A549 (cell line): ENCODE measurements at regions not wholly inside any gene's neighbourhood (a gene's known extent, or its start where the extent isn't known, plus 50 kb on each side); places are given as distances from the start of the nearest gene placed in this dataset.

Source experiments
- ATAC-seq, 2 experiments: fragments of 200-7000 bp in 1 of 2; fragments of >200 bp in 1 of 2; cut with Nextera tagmentation in 1 of 2; cut with Tn5 transposase in 1 of 2; 3 replicates each; pipeline versions ENCODE4 v1.8.0 to v1.9.1; 2018 to 2020; ENCODE audit warnings: mild to moderate bottlenecking in 1 of 2, moderate library complexity in 1 of 2
- CTCF ChIA-PET: fragments of 300-600 bp; sonication (Branson Sonifier 250); formaldehyde crosslinking; extraction: SDS; loops from one replicate; lab custom pipeline; 2021; ENCODE audit warnings: antibody characterized with exemption, inconsistent platforms; lab: Yijun Ruan, JAX
- POLR2A ChIA-PET: fragments of 350-600 bp; formaldehyde crosslinking; extraction: SDS; loops from one replicate; lab custom pipeline; 2021; ENCODE audit warnings: antibody characterized with exemption, inconsistent platforms; lab: Yijun Ruan, JAX
- DNase-seq, 2 experiments: peaks; one replicate each; pipeline versions ENCODE4 v3.0.0 to v3.0.0-alpha.2; 2011 to 2016; ENCODE audit warnings: low read depth in 1 of 2, low spot score in 1 of 2
- FAIRE-seq: peaks from 2 replicates; lab custom pipeline; 2011; peaks lifted over from hg19 to GRCh38; lab: Jason Lieb, UNC
- H3K27ac ChIP-seq, 2 experiments: fragments of >200 bp; sonication (Bioruptor Twin); formaldehyde crosslinking; 3 replicates each; pipeline ENCODE4 v1.5.1; 2016 to 2017
- H3K4me1 ChIP-seq: fragments of >200 bp; sonication (Bioruptor Twin); formaldehyde crosslinking; 3 replicates; pipeline ENCODE4 v1.6.1; 2016
- H3K4me2 ChIP-seq: fragments of >200 bp; sonication (Bioruptor Twin); formaldehyde crosslinking; 3 replicates; pipeline ENCODE4 v1.6.1; 2016
- H3K4me3 ChIP-seq: fragments of >200 bp; sonication (Bioruptor Twin); formaldehyde crosslinking; 3 replicates; pipeline ENCODE4 v1.5.1; 2016
- H3K9me3 ChIP-seq: fragments of >200 bp; sonication (Bioruptor Twin); formaldehyde crosslinking; 3 replicates; pipeline ENCODE4 v1.6.1; 2016
- ATOH8 ChIP-seq: fragments of 250-450 bp; sonication (Bioruptor Pico); IDR thresholded peaks from 2 replicates; pipeline ENCODE4 v1.5.0; 2020; ENCODE audit warnings: low read depth, mild to moderate bottlenecking, moderate library complexity
- CEBPB ChIP-seq, 2 experiments: fragments of >200 bp in 1 of 2; sonication (Bioruptor Twin) in 1 of 2; formaldehyde crosslinking in 1 of 2; IDR thresholded peaks; 2 replicates each; pipeline ENCODE4 v1.6.1; 2012 to 2016
- CTCF ChIP-seq: fragments of >200 bp; sonication (Bioruptor Twin); formaldehyde crosslinking; IDR thresholded peaks from 3 replicates; pipeline ENCODE4 v1.5.1; 2016
- EHMT2 ChIP-seq: fragments of 200-600 bp; sonication (generic); IDR thresholded peaks from 2 replicates; pipeline ENCODE4 v1.6.1; 2016; ENCODE audit warnings: antibody characterized with exemption, low read depth, mild to moderate bottlenecking, moderate library complexity
- ELK1 ChIP-seq: fragments of 150-350 bp; IDR thresholded peaks from 2 replicates; pipeline ENCODE4 v1.6.1; 2014; ENCODE audit warnings: low read depth, mild to moderate bottlenecking, low read length
- ESRRA ChIP-seq: fragments of 150-350 bp; IDR thresholded peaks from 2 replicates; pipeline ENCODE4 v1.6.1; 2014; ENCODE audit warnings: mild to moderate bottlenecking, low read length, borderline replicate concordance
- FOSB ChIP-seq: fragments of 250-450 bp; sonication (Bioruptor Pico); IDR thresholded peaks from 2 replicates; pipeline ENCODE4 v1.5.0; 2020; ENCODE audit warnings: mild to moderate bottlenecking, moderate library complexity
- GATA3 ChIP-seq: IDR thresholded peaks from 2 replicates; pipeline ENCODE4 v1.6.1; 2012; ENCODE audit warnings: borderline replicate concordance
- HEYL ChIP-seq: fragments of 250-450 bp; sonication (Bioruptor Pico); IDR thresholded peaks from 2 replicates; pipeline ENCODE4 v1.8.0; 2021; ENCODE audit warnings: mild to moderate bottlenecking, moderate library complexity
- HOXA7 ChIP-seq: fragments of 250-450 bp; sonication (Bioruptor Pico); IDR thresholded peaks from 2 replicates; pipeline ENCODE4 v1.5.0; 2020; ENCODE audit warnings: mild to moderate bottlenecking, moderate library complexity
- HOXB13 ChIP-seq: fragments of 250-450 bp; sonication (Bioruptor Pico); IDR thresholded peaks from 2 replicates; pipeline ENCODE4 v1.5.0; 2020; ENCODE audit warnings: low read depth, mild to moderate bottlenecking, moderate library complexity
- JUNB ChIP-seq: fragments of >200 bp; sonication (Bioruptor Twin); formaldehyde crosslinking; IDR thresholded peaks from 2 replicates; pipeline ENCODE4 v1.6.1; 2016
- KDM5A ChIP-seq: fragments of 200-600 bp; sonication (generic); IDR thresholded peaks from 2 replicates; pipeline ENCODE4 v1.6.1; 2016; ENCODE audit warnings: antibody characterized with exemption, mild to moderate bottlenecking
- MAZ ChIP-seq: fragments of 150-350 bp; IDR thresholded peaks from 2 replicates; pipeline ENCODE4 v1.6.1; 2014; ENCODE audit warnings: antibody characterized with exemption, low read depth, low read length, borderline replicate concordance
- MYC ChIP-seq: IDR thresholded peaks from 2 replicates; pipeline ENCODE4 v1.6.1; 2012; ENCODE audit warnings: mild to moderate bottlenecking, inconsistent platforms, low read length, improper control_type of control experiment, borderline replicate concordance
- NFE2L2 ChIP-seq: fragments of 150-350 bp; conservative IDR thresholded peaks from 2 replicates; pipeline ENCODE4 v1.6.1; 2014; ENCODE audit warnings: low read length
- NPAS2 ChIP-seq: fragments of 250-450 bp; sonication (Bioruptor Pico); IDR thresholded peaks from 2 replicates; pipeline ENCODE4 v1.8.0; 2022; ENCODE audit warnings: mild to moderate bottlenecking, moderate library complexity, borderline replicate concordance
- PBX3 ChIP-seq: IDR thresholded peaks from 2 replicates; pipeline ENCODE4 v1.6.1; 2012
- POLR2AphosphoS2 ChIP-seq: conservative IDR thresholded peaks from 2 replicates; pipeline ENCODE4 v1.6.1; 2012; ENCODE audit warnings: low read length, improper control_type of control experiment, inconsistent platforms
- RAD21 ChIP-seq, 2 experiments: fragments of >200 bp in 1 of 2; sonication (Bioruptor Twin) in 1 of 2; formaldehyde crosslinking in 1 of 2; IDR thresholded peaks in 1 of 2; conservative IDR thresholded peaks in 1 of 2; 2 replicates in 1 of 2; 3 replicates in 1 of 2; pipeline ENCODE4 v1.6.1; 2012 to 2018; ENCODE audit warnings: inconsistent platforms in 1 of 2
- SMC3 ChIP-seq: fragments of >200 bp; sonication (Bioruptor Twin); formaldehyde crosslinking; IDR thresholded peaks from 3 replicates; pipeline ENCODE4 v1.6.1; 2018; ENCODE audit warnings: inconsistent platforms
- SREBF2 ChIP-seq: fragments of 450-650 bp; IDR thresholded peaks from 2 replicates; pipeline ENCODE4 v1.6.1; 2014; ENCODE audit warnings: mild to moderate bottlenecking, moderate library complexity
- TP53 ChIP-seq: fragments of 250-450 bp; sonication (Bioruptor Pico); IDR thresholded peaks from 2 replicates; pipeline ENCODE4 v1.5.0; 2021; ENCODE audit warnings: mild to moderate bottlenecking, moderate library complexity
- USF2 ChIP-seq: fragments of 450-650 bp; IDR thresholded peaks from 2 replicates; pipeline ENCODE4 v1.6.1; 2014; ENCODE audit warnings: antibody characterized with exemption
- ZFP36 ChIP-seq: fragments of 450-650 bp; IDR thresholded peaks from 2 replicates; pipeline ENCODE4 v1.6.1; 2014; ENCODE audit warnings: borderline replicate concordance; ENCODE audit not compliant: partially characterized antibody
- ZNF302 ChIP-seq: fragments of 250-450 bp; sonication (Bioruptor Pico); IDR thresholded peaks from 2 replicates; pipeline ENCODE4 v1.9.0; 2021; ENCODE audit warnings: inconsistent platforms, mild to moderate bottlenecking, moderate library complexity
- WGBS: methylation state at CpG from one replicate; pipeline ENCODE4 v1.1.6; 2017; ENCODE audit errors: missing lambda C conversion rate; 5-methylcytosine and 5-hydroxymethylcytosine counted together

- DNase-seq (no peak), FAIRE-seq (no peak), ATAC-seq (no peak)
- H3K4me1 ChIP-seq, result no peaks in the 10 kb centered on the region
- POLR2A ChIA-PET, result no interaction called here
- CTCF ChIA-PET, result no interaction called here
- H3K9me3 ChIP-seq, result no peaks in the 10 kb centered on the region
- no peak overlapping the region for H3K4me3 ChIP-seq
- H3K4me2 ChIP-seq, result no peak overlapping the region
- no peak overlapping the region for H3K27ac ChIP-seq
- TF ChIP-seq HOXA7 (no peak), SMC3 (no peak), CTCF (no peak), SREBF2 (no peak), ZFP36 (no peak)
These were observed 577.5 kb downstream of the QKI start for GRCh38 chr6:163992056-163992455.

GRCh38 chr6:163991321-163991720 lies 576.8 kb downstream of the QKI start:
- WGBS, result 22% methylated on average over 4 of the region's 4 CpGs
- CTCF ChIA-PET, result no interaction called here
- H3K4me3 ChIP-seq, result no peak overlapping the region
- no peak overlapping the region for H3K27ac ChIP-seq
- ATAC-seq (no peak), FAIRE-seq (no peak), DNase-seq (no peak)
- POLR2A ChIA-PET, result no interaction called here
- no peak for TF ChIP-seq EHMT2
- TF ChIP-seq ESRRA, result no peak
- no peak for TF ChIP-seq USF2
- TF ChIP-seq NFE2L2, result no peak
- no peak for TF ChIP-seq GATA3
- no peak for TF ChIP-seq KDM5A
- TF ChIP-seq TP53, result no peak
- no peak for TF ChIP-seq ELK1
- no peak for TF ChIP-seq JUNB
- no peak overlapping the region for H3K4me2 ChIP-seq
- H3K4me1 ChIP-seq, result no peaks in the 10 kb centered on the region
- H3K9me3 ChIP-seq, result no peaks in the 10 kb centered on the region

- Histone ChIP-seq H3K27ac (no peak overlapping the region), H3K4me1 (no peaks in the 10 kb centered on the region), H3K4me2 (no peak overlapping the region), H3K4me3 (no peak overlapping the region), H3K9me3 (no peaks in the 10 kb centered on the region)
- WGBS, result 29% methylated on average over 1 of the region's 5 CpGs
- DNase-seq (no peak), ATAC-seq (no peak), FAIRE-seq (no peak)
- TF ChIP-seq ATOH8 (CRISPR knock-in tag) (no peak), NPAS2 (CRISPR knock-in tag) (no peak), ZNF302 (no peak), RAD21 (conservative IDR thresholded peaks at IDR 0.05 in 1 of 2, IDR thresholded peaks at IDR 0.05 in 1 of 2) (no peak), HOXB13 (CRISPR knock-in tag) (no peak), ZFP36 (no peak), MYC (no peak), MAZ (no peak), PBX3 (no peak), FOSB (CRISPR knock-in tag) (no peak), POLR2AphosphoS2 (no peak), HEYL (no peak), CEBPB (IDR thresholded peaks at IDR 0.05) (no peak)
- ChIA-PET POLR2A (no interaction called here), CTCF (no interaction called here)
These were observed 571.8 kb downstream of the QKI start for GRCh38 chr6:163986313-163986712.
